IMR-90 (cell line): ENCODE measurements at regions not wholly inside any gene's neighbourhood (a gene's known extent, or its start where the extent isn't known, plus 50 kb on each side); places are given as distances from the start of the nearest gene placed in this dataset.

Experiments used
- BHLHE40 ChIP-seq: fragments of 150-350 bp; IDR thresholded peaks from 2 replicates; pipeline ENCODE4 v1.6.1; 2016; ENCODE audit warnings: mild to moderate bottlenecking, low read depth, low read length
- CEBPB ChIP-seq: IDR thresholded peaks from 2 replicates; pipeline ENCODE4 v1.6.1; 2012; ENCODE audit warnings: low read depth, low read length, improper control_type of control experiment
- FOS ChIP-seq: fragments of 150-350 bp; IDR thresholded peaks from 2 replicates; pipeline ENCODE4 v1.6.1; 2016; ENCODE audit warnings: low read depth, low read length
- MAFK ChIP-seq: IDR thresholded peaks from 2 replicates; pipeline ENCODE4 v1.6.1; 2012; ENCODE audit warnings: low read depth, low read length, improper control_type of control experiment
- MXI1 ChIP-seq: IDR thresholded peaks from 2 replicates; pipeline ENCODE4 v1.6.1; 2012; ENCODE audit warnings: low read depth, mild to moderate bottlenecking, low read length, moderate library complexity, borderline replicate concordance
- POLR2A ChIP-seq: IDR thresholded peaks from 2 replicates; pipeline ENCODE4 v1.6.1; 2012; ENCODE audit warnings: mild to moderate bottlenecking, low read depth, low read length
- RAD21 ChIP-seq: IDR thresholded peaks from 2 replicates; pipeline ENCODE4 v1.6.1; 2012; ENCODE audit warnings: low read length, improper control_type of control experiment
- RCOR1 ChIP-seq: IDR thresholded peaks from 2 replicates; pipeline ENCODE4 v1.6.1; 2012; ENCODE audit warnings: mild to moderate bottlenecking, low read length, improper control_type of control experiment; ENCODE audit not compliant: insufficient replicate concordance
- RFX5 ChIP-seq: IDR thresholded peaks from 2 replicates; pipeline ENCODE4 v1.8.0; 2012; ENCODE audit warnings: low read depth, mild to moderate bottlenecking, low read length, moderate library complexity
- SMC3 ChIP-seq: fragments of 150-350 bp; IDR thresholded peaks from 2 replicates; pipeline ENCODE4 v1.6.1; 2016; ENCODE audit warnings: low read depth, mild to moderate bottlenecking, antibody characterized with exemption, low read length, moderate library complexity
- TF ChIP-seq, protein P1 (sequence below): conservative IDR thresholded peaks from 2 replicates; pipeline ENCODE4 v1.5.1; 2012; ENCODE audit warnings: mild to moderate bottlenecking, low read depth, low read length, improper control_type of control experiment
- TF ChIP-seq, protein P2 (sequence below): fragments of 150-350 bp; IDR thresholded peaks from 2 replicates; pipeline ENCODE4 v1.6.1; 2016; ENCODE audit warnings: low read depth, mild to moderate bottlenecking, low read length, moderate library complexity, borderline replicate concordance
- TF ChIP-seq, protein P3 (sequence below): fragments of 150-350 bp; IDR thresholded peaks from 2 replicates; pipeline ENCODE4 v1.6.1; 2017; ENCODE audit warnings: mild to moderate bottlenecking, antibody characterized with exemption, low read length, low read depth

DNA sequence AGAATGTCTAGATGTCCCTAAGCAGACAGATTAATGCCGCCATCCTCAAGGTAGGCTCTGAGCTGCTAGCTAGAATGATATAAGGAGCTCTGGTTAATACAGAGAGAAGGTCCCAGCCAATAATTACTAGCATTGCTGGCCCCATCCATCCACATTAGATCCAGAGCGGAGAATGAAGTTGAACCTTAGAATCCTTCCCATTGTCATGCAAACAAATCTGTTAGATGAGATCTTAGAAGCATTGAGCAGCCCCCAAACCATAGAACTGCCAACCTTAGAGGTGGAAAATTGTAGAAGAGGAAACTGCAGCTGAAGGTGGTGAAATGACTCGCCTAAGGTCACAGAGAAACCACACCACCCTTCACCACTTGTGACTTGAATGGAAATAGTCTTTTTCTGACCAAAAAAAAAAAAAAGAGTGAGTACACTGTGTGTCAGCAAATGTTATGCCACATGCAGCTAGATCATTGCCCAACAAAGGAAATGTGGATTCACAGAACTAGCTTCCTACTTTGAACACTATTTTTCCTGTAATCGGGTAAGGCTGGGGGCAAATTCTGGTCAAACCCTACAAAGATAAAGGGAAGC, 162.1 kb downstream of the SMIM20 start:
- TF ChIP-seq, protein P1, sequence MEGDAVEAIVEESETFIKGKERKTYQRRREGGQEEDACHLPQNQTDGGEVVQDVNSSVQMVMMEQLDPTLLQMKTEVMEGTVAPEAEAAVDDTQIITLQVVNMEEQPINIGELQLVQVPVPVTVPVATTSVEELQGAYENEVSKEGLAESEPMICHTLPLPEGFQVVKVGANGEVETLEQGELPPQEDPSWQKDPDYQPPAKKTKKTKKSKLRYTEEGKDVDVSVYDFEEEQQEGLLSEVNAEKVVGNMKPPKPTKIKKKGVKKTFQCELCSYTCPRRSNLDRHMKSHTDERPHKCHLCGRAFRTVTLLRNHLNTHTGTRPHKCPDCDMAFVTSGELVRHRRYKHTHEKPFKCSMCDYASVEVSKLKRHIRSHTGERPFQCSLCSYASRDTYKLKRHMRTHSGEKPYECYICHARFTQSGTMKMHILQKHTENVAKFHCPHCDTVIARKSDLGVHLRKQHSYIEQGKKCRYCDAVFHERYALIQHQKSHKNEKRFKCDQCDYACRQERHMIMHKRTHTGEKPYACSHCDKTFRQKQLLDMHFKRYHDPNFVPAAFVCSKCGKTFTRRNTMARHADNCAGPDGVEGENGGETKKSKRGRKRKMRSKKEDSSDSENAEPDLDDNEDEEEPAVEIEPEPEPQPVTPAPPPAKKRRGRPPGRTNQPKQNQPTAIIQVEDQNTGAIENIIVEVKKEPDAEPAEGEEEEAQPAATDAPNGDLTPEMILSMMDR, result no peak
- no peak for TF ChIP-seq MXI1
- TF ChIP-seq RAD21, result no peak
- TF ChIP-seq, protein P2, sequence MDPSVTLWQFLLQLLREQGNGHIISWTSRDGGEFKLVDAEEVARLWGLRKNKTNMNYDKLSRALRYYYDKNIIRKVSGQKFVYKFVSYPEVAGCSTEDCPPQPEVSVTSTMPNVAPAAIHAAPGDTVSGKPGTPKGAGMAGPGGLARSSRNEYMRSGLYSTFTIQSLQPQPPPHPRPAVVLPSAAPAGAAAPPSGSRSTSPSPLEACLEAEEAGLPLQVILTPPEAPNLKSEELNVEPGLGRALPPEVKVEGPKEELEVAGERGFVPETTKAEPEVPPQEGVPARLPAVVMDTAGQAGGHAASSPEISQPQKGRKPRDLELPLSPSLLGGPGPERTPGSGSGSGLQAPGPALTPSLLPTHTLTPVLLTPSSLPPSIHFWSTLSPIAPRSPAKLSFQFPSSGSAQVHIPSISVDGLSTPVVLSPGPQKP, result no peak
- TF ChIP-seq POLR2A, result no peak
- TF ChIP-seq, protein P3, sequence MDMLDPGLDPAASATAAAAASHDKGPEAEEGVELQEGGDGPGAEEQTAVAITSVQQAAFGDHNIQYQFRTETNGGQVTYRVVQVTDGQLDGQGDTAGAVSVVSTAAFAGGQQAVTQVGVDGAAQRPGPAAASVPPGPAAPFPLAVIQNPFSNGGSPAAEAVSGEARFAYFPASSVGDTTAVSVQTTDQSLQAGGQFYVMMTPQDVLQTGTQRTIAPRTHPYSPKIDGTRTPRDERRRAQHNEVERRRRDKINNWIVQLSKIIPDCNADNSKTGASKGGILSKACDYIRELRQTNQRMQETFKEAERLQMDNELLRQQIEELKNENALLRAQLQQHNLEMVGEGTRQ, result no peak
- TF ChIP-seq CEBPB, result peak; percentile 91
- TF ChIP-seq SMC3, result no peak
- no peak for TF ChIP-seq RCOR1
- TF ChIP-seq BHLHE40, result no peak
- no peak for TF ChIP-seq RFX5
- no peak for TF ChIP-seq MAFK
- peak; percentile 31; the same call in 1 of the 2 replicates for TF ChIP-seq FOS
